Nephron (organoid): ENCODE measurements at regions not wholly inside any gene's neighbourhood (a gene's known extent, or its start where the extent isn't known, plus 50 kb on each side); places are given as distances from the start of the nearest gene placed in this dataset.

Experiments
- H3K27ac Mint-ChIP-seq, 3 experiments: 2 replicates each; pipeline ENCODE4 v1.8.0; 2020; ENCODE audit warnings: mixed read lengths in 3 of 3, mild to moderate bottlenecking in 2 of 3, moderate library complexity in 1 of 3
- H3K27me3 Mint-ChIP-seq: 2 replicates; pipeline ENCODE4 v1.8.0; 2021; ENCODE audit warnings: low read depth, mild to moderate bottlenecking, moderate library complexity, mixed read lengths
- H3K36me3 Mint-ChIP-seq: 2 replicates; pipeline ENCODE4 v1.8.0; 2020; ENCODE audit warnings: low read depth, mixed read lengths
- H3K4me1 Mint-ChIP-seq: 2 replicates; pipeline ENCODE4 v1.8.0; 2020; ENCODE audit warnings: mixed read lengths
- H3K4me3 Mint-ChIP-seq, 3 experiments: 2 replicates each; pipeline ENCODE4 v1.8.0; 2020; ENCODE audit warnings: mild to moderate bottlenecking in 3 of 3, mixed read lengths in 3 of 3, moderate library complexity in 2 of 3
- H3K9me3 Mint-ChIP-seq: 2 replicates; pipeline ENCODE4 v1.8.0; 2020; ENCODE audit warnings: mixed read lengths
- CTCF ChIP-seq, 3 experiments: fragments of 200-600 bp; sonication (generic); IDR thresholded peaks; one replicate each; pipeline ENCODE4 v1.5.0; 2021; ENCODE audit warnings: antibody characterized with exemption in 3 of 3; ENCODE audit not compliant: unreplicated experiment in 3 of 3

- H3K4me3 Mint-ChIP-seq: no peak overlapping the region
- H3K27ac Mint-ChIP-seq: peak overlapping the region in 1 of 3 experiments; percentile 57
- peaks cover 19% of the 10 kb centered on the region for H3K27me3 Mint-ChIP-seq
- no peaks in the 10 kb centered on the region for H3K36me3 Mint-ChIP-seq
- no peaks in the 10 kb centered on the region for H3K9me3 Mint-ChIP-seq
- peaks cover 17% of the 10 kb centered on the region for H3K4me1 Mint-ChIP-seq
- no peak for TF ChIP-seq CTCF (IDR thresholded peaks at IDR 0.05; ENCODE audit: unreplicated experiment in 3 of 3)
Observed at GRCh38 chr1:244106837-244107493, 55.9 kb downstream of the ZBTB18 start.

GRCh38 chr1:244111027-244111426 is 59.9 kb downstream of the ZBTB18 start:
- TF ChIP-seq CTCF (IDR thresholded peaks at IDR 0.05; ENCODE audit: unreplicated experiment in 3 of 3): no peak
- H3K4me1 Mint-ChIP-seq: peaks cover 33% of the 10 kb centered on the region
- H3K27ac Mint-ChIP-seq: no peak overlapping the region
- H3K27me3 Mint-ChIP-seq: peaks cover 11% of the 10 kb centered on the region
- H3K36me3 Mint-ChIP-seq: no peaks in the 10 kb centered on the region
- no peak overlapping the region for H3K4me3 Mint-ChIP-seq
- no peaks in the 10 kb centered on the region for H3K9me3 Mint-ChIP-seq

GRCh38 chr1:244112041-244112440 is 61.0 kb downstream of the ZBTB18 start:
- no peak for TF ChIP-seq CTCF (IDR thresholded peaks at IDR 0.05; ENCODE audit: unreplicated experiment in 3 of 3)
- peaks cover 3% of the 10 kb centered on the region for H3K9me3 Mint-ChIP-seq
- H3K36me3 Mint-ChIP-seq: no peaks in the 10 kb centered on the region
- no peak overlapping the region for H3K4me3 Mint-ChIP-seq
- peaks cover 10% of the 10 kb centered on the region for H3K27me3 Mint-ChIP-seq
- peaks cover 26% of the 10 kb centered on the region for H3K4me1 Mint-ChIP-seq
- H3K27ac Mint-ChIP-seq: peak overlapping the region in 2 of 3 experiments; percentile 19 to 42

- no peak for TF ChIP-seq CTCF (IDR thresholded peaks at IDR 0.05; ENCODE audit: unreplicated experiment in 3 of 3)
- H3K4me1 Mint-ChIP-seq: peaks cover 24% of the 10 kb centered on the region
- peaks cover 7% of the 10 kb centered on the region for H3K27me3 Mint-ChIP-seq
- H3K36me3 Mint-ChIP-seq: no peaks in the 10 kb centered on the region
- H3K27ac Mint-ChIP-seq: peak overlapping the region in 1 of 3 experiments; percentile 19
- peaks cover 3% of the 10 kb centered on the region for H3K9me3 Mint-ChIP-seq
- no peak overlapping the region for H3K4me3 Mint-ChIP-seq
Observed at GRCh38 chr1:244112636-244113035, 61.6 kb downstream of the ZBTB18 start.

- no peak overlapping the region for H3K27ac Mint-ChIP-seq
- H3K4me1 Mint-ChIP-seq: peaks cover 32% of the 10 kb centered on the region
- no peak overlapping the region for H3K4me3 Mint-ChIP-seq
- no peaks in the 10 kb centered on the region for H3K36me3 Mint-ChIP-seq
- H3K9me3 Mint-ChIP-seq: peaks cover 3% of the 10 kb centered on the region
- no peak for TF ChIP-seq CTCF (IDR thresholded peaks at IDR 0.05; ENCODE audit: unreplicated experiment in 3 of 3)
- peaks cover 12% of the 10 kb centered on the region for H3K27me3 Mint-ChIP-seq
Observed at GRCh38 chr1:244113532-244114320, 62.6 kb downstream of the ZBTB18 start.
